GM21526 (cell line): ENCODE measurements at regions not wholly inside any gene's neighbourhood (a gene's known extent, or its start where the extent isn't known, plus 50 kb on each side); places are given as distances from the start of the nearest gene placed in this dataset.
"Not testable (repeated sequence)": the region's sequence is repeated elsewhere in the genome, so short reads cannot be mapped to it uniquely, and the experiment has no call there.

Experiments
- ATAC-seq: cut with Tn5 transposase; IDR thresholded peaks from one replicate; pipeline ENCODE4 v1.9.1; 2021; ENCODE audit warnings: moderate library complexity; ENCODE audit not compliant: unreplicated experiment, low FRiP score

DNA sequence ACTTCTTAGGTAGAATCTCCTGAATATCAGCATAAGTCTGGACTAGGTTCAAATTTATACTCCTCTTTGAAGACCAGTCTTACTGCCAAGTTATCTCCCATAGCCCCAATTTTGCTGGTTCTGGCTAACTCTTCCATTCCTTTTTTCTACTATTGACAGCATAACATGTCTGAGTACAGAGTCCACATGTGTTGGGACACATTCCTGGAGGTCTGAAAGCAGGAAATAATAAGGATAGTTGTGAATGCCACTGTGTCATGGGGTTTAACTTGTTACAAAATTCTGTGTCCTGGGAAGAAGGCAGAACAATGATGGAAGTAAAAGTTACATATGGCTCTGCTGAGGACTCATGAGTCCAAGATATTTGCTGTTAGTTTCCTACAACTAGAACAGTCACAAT lies 57.4 kb upstream of the ZBTB20 start:
- no peak for ATAC-seq

DNA sequence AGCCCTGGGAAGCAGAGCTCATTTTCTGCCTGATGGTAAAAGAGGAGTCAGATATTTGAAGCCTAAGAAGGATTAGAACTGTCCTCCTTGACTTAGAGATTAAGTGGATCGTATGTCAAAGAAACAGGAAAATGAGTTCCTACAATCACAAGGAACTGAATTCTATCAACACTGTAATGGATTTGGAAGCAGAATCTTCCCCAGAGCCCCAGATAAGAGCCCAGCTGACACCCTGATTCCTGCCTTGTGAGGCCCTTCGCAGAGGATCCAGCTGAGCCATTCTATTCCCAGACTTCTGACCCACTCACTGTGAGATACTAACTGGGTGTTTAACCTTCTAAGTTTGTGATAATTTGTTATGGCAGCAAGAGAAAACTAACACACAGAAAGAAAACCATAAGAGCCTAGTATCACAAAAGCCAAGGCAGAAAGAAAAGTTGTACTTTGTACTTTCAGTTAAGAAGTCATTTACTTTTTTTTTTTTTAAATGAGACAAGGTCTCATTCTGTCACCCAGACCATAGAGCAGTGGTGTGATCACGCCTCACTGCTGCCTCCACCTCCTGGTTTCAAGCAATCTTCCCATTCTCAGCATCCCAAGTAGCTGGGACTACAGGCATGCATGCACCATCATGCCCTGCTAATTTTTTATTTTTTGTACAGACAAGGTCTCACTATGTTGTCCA lies 61.1 kb upstream of the ZBTB20 start:
- no peak for ATAC-seq

GRCh38 chr3:115211810-115212492 lies 64.9 kb upstream of the ZBTB20 start:
- ATAC-seq: no peak

DNA sequence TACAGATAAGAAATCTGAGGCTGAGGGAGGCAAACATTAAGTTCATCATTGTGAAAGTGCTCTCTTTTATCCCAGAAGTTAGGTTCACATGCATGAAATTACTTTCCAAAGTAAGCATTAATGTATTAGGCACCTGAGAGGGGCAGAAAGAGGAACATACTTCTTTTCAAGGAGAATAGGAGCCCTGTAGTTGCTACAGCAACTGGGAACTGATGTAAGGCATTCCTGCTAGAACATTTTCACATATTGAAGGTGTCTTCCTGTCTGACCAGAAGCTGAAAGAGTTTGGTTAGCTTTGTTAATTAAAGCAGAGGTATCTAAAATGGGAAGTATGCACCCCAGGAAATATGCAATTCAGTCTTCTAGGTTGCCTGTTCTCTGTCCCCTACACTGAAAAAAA lies 65.5 kb upstream of the ZBTB20 start:
- ATAC-seq: no peak

DNA sequence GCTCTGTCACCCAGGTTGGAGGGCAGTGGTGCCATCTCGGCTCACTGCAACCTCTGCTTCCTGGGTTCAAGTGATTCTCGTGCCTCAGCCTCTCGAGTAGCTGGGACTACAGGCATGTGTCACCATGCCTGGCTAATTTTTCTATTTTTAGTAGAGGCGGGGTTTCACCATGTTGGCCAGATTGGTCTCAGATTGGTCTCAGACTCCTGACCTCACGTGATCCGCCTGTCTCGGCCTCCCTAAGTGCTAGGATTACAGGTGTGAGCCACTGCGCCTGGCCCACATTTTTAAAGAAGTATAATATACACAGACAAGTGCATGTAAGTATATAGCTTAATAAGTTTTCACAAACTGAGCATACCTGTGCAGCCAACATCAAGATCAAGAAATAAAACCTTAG lies 66.0 kb upstream of the ZBTB20 start:
- not testable (repeated sequence) for ATAC-seq

DNA sequence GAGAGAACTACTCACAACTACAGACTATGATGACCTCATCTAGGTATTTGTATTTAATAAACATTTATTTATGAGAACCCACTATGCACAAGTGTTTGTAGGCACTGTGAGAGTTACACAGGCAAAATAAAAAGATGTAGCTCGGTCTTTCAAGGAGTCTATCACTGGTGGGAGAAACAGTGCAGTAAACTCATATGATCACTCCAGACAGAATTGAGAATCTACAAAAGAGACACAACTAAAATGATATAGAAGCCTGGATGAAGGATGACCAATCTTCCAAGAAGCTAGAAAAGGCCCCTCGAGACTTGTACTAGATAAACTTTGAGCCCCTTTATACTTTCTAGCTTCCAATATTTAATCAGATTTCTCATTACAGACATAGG lies 70.2 kb upstream of the ZBTB20 start:
- ATAC-seq: no peak

GRCh38 chr3:115217678-115218451 lies 70.8 kb upstream of the ZBTB20 start:
- no peak for ATAC-seq

GRCh38 chr3:115218859-115219258 lies 71.8 kb upstream of the ZBTB20 start:
- ATAC-seq: no peak

DNA sequence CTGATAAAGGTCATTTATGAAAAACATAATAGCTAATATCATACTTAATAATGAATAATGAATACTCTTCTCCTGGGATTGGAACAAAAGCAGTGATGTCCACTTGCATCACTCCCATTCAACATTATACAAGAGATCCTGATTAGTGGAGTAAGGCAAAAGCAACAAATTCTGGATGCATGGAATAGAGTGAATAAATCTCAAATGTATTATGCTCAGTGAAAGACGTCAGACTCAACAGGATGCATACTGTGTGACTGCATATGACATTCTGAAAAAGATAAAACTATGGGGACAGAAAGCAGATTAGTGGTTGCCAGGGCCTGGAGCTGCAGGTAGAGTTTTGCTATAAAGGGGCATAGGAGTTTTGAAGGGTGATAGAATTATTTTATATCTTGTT lies 77.6 kb upstream of the ZBTB20 start:
- ATAC-seq: no peak

GRCh38 chr3:115226844-115227445 lies 79.9 kb upstream of the ZBTB20 start:
- ATAC-seq: no peak

GRCh38 chr3:115227461-115227860 lies 80.4 kb upstream of the ZBTB20 start:
- ATAC-seq: no peak

DNA sequence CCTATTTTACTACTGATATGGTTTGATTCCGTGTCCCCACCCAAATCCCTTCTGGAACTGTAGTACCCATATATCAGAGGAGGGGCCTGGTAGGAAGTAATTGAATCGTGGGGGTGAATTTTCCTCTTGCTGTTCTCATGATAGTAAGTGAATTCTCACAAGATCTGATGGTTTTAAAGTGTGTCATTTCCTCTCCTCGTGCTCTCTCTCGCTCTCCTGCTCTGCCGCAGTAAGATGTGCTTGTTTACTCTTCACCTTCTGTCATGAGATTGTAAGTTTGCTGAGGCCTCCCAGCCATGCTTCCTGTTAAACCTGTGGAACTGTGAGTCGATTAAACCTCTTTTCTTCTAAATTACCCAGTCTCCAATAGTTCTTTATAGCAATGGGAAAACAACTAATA lies 81.2 kb upstream of the ZBTB20 start:
- ATAC-seq: no peak

DNA sequence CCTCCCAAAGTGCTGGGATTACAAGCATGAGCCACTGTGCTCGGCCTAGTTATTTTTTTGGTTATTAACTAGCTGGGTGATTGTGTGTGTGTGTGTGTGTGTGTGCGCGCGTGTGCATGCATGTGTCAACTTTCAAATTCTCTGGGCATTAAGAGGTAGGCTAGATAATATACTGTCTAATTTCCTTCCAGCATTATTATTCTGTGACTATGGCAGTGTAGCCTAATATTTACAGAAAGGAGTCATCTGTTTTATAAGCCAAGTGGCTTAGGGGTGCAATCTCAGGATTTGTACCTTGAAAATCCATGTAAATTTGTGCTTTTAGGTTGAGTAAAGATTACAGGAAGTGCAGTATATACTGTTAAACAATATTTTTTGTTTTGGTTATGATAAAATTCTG lies 85.1 kb upstream of the ZBTB20 start:
- no peak for ATAC-seq

DNA sequence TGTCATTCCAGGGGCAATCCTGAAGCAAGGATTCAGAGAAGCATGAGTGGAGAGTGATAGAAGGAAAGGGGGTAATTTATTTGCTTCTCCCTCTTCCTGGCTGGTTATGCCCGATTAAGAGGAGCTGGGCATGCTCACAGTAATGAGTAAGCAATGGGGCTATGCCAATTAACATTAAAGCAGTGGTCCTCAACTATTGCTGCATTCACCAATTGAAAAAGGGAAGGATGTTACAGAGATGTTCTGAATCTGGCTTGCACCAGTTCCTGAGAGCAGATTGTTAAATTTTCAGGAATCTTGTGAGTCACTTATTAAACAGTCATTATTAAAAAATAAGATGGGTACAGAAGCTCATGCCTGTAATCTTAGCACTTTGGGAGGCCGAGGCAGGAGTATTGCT lies 85.9 kb upstream of the ZBTB20 start:
- ATAC-seq: no peak

DNA sequence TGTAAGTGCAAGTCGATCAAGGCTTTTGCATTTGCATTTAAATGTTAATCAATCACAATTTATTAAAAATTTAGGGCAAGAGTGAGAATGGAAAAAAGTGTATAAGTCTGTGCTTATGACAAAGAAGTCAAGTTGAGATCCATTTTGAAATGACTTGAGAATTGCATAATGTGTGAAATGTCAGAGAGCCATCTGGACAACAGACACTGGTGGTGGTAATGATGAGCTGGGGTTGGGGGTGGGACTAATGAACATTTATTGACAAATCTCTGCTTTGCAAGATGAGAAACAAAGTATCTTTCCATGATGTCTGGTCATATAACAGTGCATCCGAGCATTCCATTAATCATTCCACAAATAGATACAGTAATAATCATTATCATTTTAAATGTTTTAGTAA lies 89.4 kb upstream of the ZBTB20 start:
- ATAC-seq: no peak

- no peak for ATAC-seq
Observed at GRCh38 chr3:115239717-115240116, 92.6 kb upstream of the ZBTB20 start.

GRCh38 chr3:115244350-115244749 lies 97.3 kb upstream of the ZBTB20 start:
- ATAC-seq: no peak

- ATAC-seq: no peak
Observed at GRCh38 chr3:115245438-115245837, 98.3 kb upstream of the ZBTB20 start.

DNA sequence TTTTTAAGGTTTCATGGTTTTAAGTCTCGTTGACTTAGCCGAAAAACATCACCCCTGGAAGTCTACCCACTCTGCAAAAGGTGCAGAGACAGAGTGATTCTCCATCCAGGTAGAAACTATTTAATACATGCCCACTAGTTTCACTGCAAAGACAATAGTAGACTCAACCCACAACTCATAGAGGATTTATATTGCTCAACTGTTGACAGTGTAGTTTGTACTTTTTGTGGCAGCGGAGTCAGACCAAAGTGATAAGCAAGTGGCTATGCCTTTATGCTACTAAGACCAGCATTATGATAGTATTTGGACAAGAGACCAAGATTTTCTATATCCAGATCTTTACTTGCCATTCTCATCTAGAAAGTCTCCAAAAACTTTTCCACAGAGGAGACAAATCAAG lies 98.8 kb upstream of the ZBTB20 start:
- ATAC-seq: no peak

- no peak for ATAC-seq
Observed at GRCh38 chr3:115246461-115247020, 99.5 kb upstream of the ZBTB20 start.

DNA sequence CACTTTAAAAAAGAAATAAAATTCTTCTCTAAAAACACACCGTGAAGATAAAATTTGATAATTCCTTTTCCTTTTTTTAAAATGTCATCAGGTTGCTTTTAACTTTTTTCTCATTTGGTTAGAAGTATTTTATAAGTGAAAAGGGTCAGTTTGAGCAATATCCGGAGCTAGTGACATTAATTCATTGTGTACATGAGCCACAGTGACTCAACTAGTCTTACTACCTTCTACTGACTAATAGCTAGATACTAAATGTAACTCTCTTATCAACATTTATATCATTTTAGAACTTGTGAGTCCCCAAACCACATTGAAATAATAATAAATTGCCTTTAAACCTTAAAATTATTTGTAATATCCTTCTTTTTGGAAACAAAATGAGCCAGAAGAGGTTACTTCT lies 101.2 kb upstream of the ZBTB20 start:
- no peak for ATAC-seq
